GM19239 (cell line): ENCODE measurements at regions not wholly inside any gene's neighbourhood (a gene's known extent, or its start where the extent isn't known, plus 50 kb on each side); places are given as distances from the start of the nearest gene placed in this dataset.
"Not testable (repeated sequence)": the region's sequence is repeated elsewhere in the genome, so short reads cannot be mapped to it uniquely, and the experiment has no call there.

Experiments
- DNase-seq: peaks from one replicate; pipeline ENCODE4 v3.0.0; 2011; ENCODE audit warnings: low spot score; ENCODE audit not compliant: insufficient read length
- FAIRE-seq: peaks from 2 replicates; lab custom pipeline; 2011; peaks lifted over from hg19 to GRCh38; lab: Jason Lieb, UNC

- no peak for FAIRE-seq
- DNase-seq = no peak
Observed at GRCh38 chr4:64216741-64217140, 192.5 kb downstream of the TECRL start.

- FAIRE-seq = no peak
- no peak for DNase-seq
Observed at GRCh38 chr4:64205376-64205775, 203.9 kb downstream of the TECRL start.

GRCh38 chr4:64200001-64200555 lies 209.2 kb downstream of the TECRL start:
- DNase-seq (no peak), FAIRE-seq (no peak)

GRCh38 chr4:64195582-64195981 lies 213.7 kb downstream of the TECRL start:
- FAIRE-seq (no peak), DNase-seq (no peak)

- DNase-seq (no peak), FAIRE-seq (no peak)
Observed at GRCh38 chr4:64192731-64193412, 216.4 kb downstream of the TECRL start.

GRCh38 chr4:64174247-64174882 lies 234.9 kb downstream of the TECRL start:
- no peak for FAIRE-seq
- no peak for DNase-seq

- no peak for FAIRE-seq
- DNase-seq = no peak
Observed at GRCh38 chr4:64166365-64166764, 242.9 kb downstream of the TECRL start.

GRCh38 chr4:64158648-64159326 lies 250.5 kb downstream of the TECRL start:
- peak; percentile 74 for FAIRE-seq
- no peak for DNase-seq

GRCh38 chr4:64157397-64157796 lies 251.9 kb downstream of the TECRL start:
- no peak for DNase-seq
- no peak for FAIRE-seq

GRCh38 chr4:64156253-64156652 lies 253.0 kb downstream of the TECRL start:
- FAIRE-seq (no peak), DNase-seq (no peak)

GRCh38 chr4:64146030-64146429 lies 263.2 kb downstream of the TECRL start:
- FAIRE-seq (no peak), DNase-seq (no peak)

- DNase-seq (no peak), FAIRE-seq (no peak)
Observed at GRCh38 chr4:64144994-64145393, 264.3 kb downstream of the TECRL start.

GRCh38 chr4:64130907-64131306 lies 278.3 kb downstream of the TECRL start:
- DNase-seq (no peak), FAIRE-seq (no peak)

- DNase-seq = no peak
- FAIRE-seq = no peak
Observed at GRCh38 chr4:64125354-64125753, 283.9 kb downstream of the TECRL start.

GRCh38 chr4:64121803-64122202 lies 287.4 kb downstream of the TECRL start:
- FAIRE-seq (no peak), DNase-seq (no peak)

- FAIRE-seq (no peak), DNase-seq (no peak)
Observed at GRCh38 chr4:64105903-64106302, 303.3 kb downstream of the TECRL start.

- DNase-seq (no peak), FAIRE-seq (no peak)
Observed at GRCh38 chr4:64095398-64095797, 313.9 kb downstream of the TECRL start.

- FAIRE-seq = no peak
- no peak for DNase-seq
Observed at GRCh38 chr4:64079316-64079715, 329.9 kb downstream of the TECRL start.

GRCh38 chr4:64068096-64068495 lies 341.2 kb downstream of the TECRL start:
- DNase-seq (no peak), FAIRE-seq (no peak)

- FAIRE-seq = no peak
- DNase-seq = no peak
Observed at GRCh38 chr4:64062991-64063390, 346.3 kb downstream of the TECRL start.

- not testable (repeated sequence) for DNase-seq
Observed at GRCh38 chr4:64037033-64037432, 372.2 kb downstream of the TECRL start.

More at GRCh38 chr4:64037033-64037432, 372.2 kb downstream of the TECRL start:
- not testable (repeated sequence) for FAIRE-seq
